ENCODE measurements at regions not wholly inside any gene's neighbourhood (a gene's known extent, or its start where the extent isn't known, plus 50 kb on each side); places are given as distances from the start of the nearest gene placed in this dataset.

GRCh38 chr9:90090997-90091396 is 486.2 kb downstream of the GADD45G start (continued):
- no peak for TF ChIP-seq REST (IDR thresholded peaks at IDR 0.05; ENCODE audit: unreplicated experiment)

GRCh38 chr9:90092508-90092907 is 487.7 kb downstream of the GADD45G start:
- Histone ChIP-seq H3K27me3 (ENCODE audit: insufficient read depth) (no peaks in the 10 kb centered on the region), H3F3A (replicated peaks; ENCODE audit: low read depth) (no peaks in the 10 kb centered on the region), H3K4me3 (no peak overlapping the region), H2AFZ (0 out of 2 replicates have a peak overlapping the region, but pooled peaks have one; percentile 23), H3K36me3 (ENCODE audit: insufficient read depth) (no peaks in the 10 kb centered on the region), H4K20me1 (replicated peaks; ENCODE audit: insufficient read depth) (no peaks in the 10 kb centered on the region), H3K9me2 (ENCODE audit: insufficient read depth) (no peaks in the 10 kb centered on the region), H3K27ac (ENCODE audit: low read depth) (no peak overlapping the region), H3K79me2 (replicated peaks; ENCODE audit: insufficient read depth) (no peaks in the 10 kb centered on the region), H3K4me1 (ENCODE audit: insufficient read depth) (no peaks in the 10 kb centered on the region), H3K4me2 (no peak overlapping the region)
- H3K4me1 Mint-ChIP-seq: peaks cover 12% of the 10 kb centered on the region
- no peaks in the 10 kb centered on the region for H3K36me3 Mint-ChIP-seq (ENCODE audit: low read depth)
- no peaks in the 10 kb centered on the region; the same call in 2 of the 3 replicates for H3K9me3 Mint-ChIP-seq
- no peak overlapping the region for H3K4me3 Mint-ChIP-seq
- ATAC-seq: no peak
- no peak overlapping the region for H3K27ac Mint-ChIP-seq
- no peak for DNase-seq (ENCODE audit: low spot score)
- H3K27me3 Mint-ChIP-seq (ENCODE audit: insufficient read depth, low read depth, poor library complexity): peaks cover 2% of the 10 kb centered on the region
- TF ChIP-seq ZNF331 (CRISPR knock-in tag; IDR thresholded peaks at IDR 0.05; ENCODE audit: low read depth) (no peak), JUNB (IDR thresholded peaks at IDR 0.05; ENCODE audit: unreplicated experiment) (no peak), CTCF (conservative IDR thresholded peaks at IDR 0.05; ENCODE audit: low read depth in 2 of 2) (no peak), CREB1 (CRISPR knock-in tag; IDR thresholded peaks at IDR 0.05; ENCODE audit: low read depth) (no peak), STAT1 (IDR thresholded peaks at IDR 0.05; ENCODE audit: unreplicated experiment) (no peak), EZH2phosphoT487 (IDR thresholded peaks at IDR 0.05; ENCODE audit: unreplicated experiment) (no peak), NANOG (IDR thresholded peaks at IDR 0.05; ENCODE audit: borderline replicate concordance) (no peak), ETS1 (IDR thresholded peaks at IDR 0.05) (no peak), EZH2 (IDR thresholded peaks at IDR 0.05; ENCODE audit: low read depth, unreplicated experiment) (no peak), ZNF114 (CRISPR knock-in tag; IDR thresholded peaks at IDR 0.05) (no peak), ZNF462 (CRISPR knock-in tag; IDR thresholded peaks at IDR 0.05) (no peak)

All from GM23338 (cell line).